ENCODE measurements at regions not wholly inside any gene's neighbourhood (a gene's known extent, or its start where the extent isn't known, plus 50 kb on each side); places are given as distances from the start of the nearest gene placed in this dataset.

DNA sequence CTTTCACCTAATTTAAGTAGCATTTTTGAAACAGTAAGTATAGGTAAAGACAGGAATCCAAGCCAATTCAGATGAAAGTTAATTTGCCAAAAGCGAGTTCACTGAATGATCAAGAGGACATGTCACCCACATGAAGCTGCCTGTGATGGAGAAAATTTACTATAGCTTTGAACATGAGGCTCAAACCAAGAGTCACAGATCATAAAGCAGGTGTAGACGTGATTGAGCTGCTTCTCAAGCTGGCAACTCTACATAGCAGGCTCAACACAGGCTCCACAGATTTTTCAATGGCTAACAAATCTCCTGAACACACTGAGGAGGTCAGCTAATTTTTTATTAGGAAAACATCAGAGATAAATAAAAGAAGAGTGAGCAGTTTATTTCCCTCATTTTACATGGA, 173.7 kb downstream of the FAM114A2 start:
- H3K9me3 Mint-ChIP-seq (ENCODE audit: low read depth) = peaks cover 4% of the 10 kb centered on the region
- H3K27me3 Mint-ChIP-seq = no peaks in the 10 kb centered on the region
- no peak for DNase-seq (ENCODE audit: low spot score, unreplicated experiment)
- H3K36me3 Mint-ChIP-seq (ENCODE audit: insufficient read depth) = peaks cover 1% of the 10 kb centered on the region
- no peak overlapping the region for H3K27ac Mint-ChIP-seq
- TF ChIP-seq, protein P1, sequence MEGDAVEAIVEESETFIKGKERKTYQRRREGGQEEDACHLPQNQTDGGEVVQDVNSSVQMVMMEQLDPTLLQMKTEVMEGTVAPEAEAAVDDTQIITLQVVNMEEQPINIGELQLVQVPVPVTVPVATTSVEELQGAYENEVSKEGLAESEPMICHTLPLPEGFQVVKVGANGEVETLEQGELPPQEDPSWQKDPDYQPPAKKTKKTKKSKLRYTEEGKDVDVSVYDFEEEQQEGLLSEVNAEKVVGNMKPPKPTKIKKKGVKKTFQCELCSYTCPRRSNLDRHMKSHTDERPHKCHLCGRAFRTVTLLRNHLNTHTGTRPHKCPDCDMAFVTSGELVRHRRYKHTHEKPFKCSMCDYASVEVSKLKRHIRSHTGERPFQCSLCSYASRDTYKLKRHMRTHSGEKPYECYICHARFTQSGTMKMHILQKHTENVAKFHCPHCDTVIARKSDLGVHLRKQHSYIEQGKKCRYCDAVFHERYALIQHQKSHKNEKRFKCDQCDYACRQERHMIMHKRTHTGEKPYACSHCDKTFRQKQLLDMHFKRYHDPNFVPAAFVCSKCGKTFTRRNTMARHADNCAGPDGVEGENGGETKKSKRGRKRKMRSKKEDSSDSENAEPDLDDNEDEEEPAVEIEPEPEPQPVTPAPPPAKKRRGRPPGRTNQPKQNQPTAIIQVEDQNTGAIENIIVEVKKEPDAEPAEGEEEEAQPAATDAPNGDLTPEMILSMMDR (IDR thresholded peaks at IDR 0.05; ENCODE audit: unreplicated experiment) = no peak
- no peaks in the 10 kb centered on the region for H3K4me1 Mint-ChIP-seq (ENCODE audit: low read depth)
- no peak overlapping the region for H3K4me3 Mint-ChIP-seq (ENCODE audit: low read depth)

DNA sequence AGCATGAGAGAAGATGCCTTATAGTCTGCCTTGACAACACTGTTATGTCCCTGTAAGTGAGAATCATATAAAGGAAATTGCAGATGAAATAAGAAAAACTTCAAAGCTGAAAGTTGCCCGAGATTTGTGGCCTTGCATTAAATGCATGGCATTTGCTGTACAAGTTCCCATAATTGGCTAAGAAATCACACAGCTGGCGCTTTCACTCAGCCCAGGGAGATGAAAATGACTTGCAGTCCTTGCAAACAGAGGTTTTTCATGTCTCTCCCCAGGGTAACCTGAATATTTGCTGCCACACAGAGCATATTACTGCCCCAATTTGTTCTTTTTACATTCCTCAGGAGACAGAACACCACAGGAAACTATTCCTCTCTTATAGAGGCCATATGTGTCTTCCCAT, 174.8 kb downstream of the FAM114A2 start:
- H3K4me3 Mint-ChIP-seq (ENCODE audit: low read depth) = no peak overlapping the region
- no peak overlapping the region for H3K27ac Mint-ChIP-seq
- no peaks in the 10 kb centered on the region for H3K4me1 Mint-ChIP-seq (ENCODE audit: low read depth)
- no peak for DNase-seq (ENCODE audit: low spot score, unreplicated experiment)
- TF ChIP-seq, protein P1 (IDR thresholded peaks at IDR 0.05; ENCODE audit: unreplicated experiment) = no peak
- no peaks in the 10 kb centered on the region for H3K27me3 Mint-ChIP-seq
- H3K36me3 Mint-ChIP-seq (ENCODE audit: insufficient read depth) = peaks cover 1% of the 10 kb centered on the region
- peaks cover 4% of the 10 kb centered on the region for H3K9me3 Mint-ChIP-seq (ENCODE audit: low read depth)

All from progenitor cell of endocrine pancreas (in vitro differentiated cells).